NK-92 treated with Interleukin-12 subunit alpha and Interleukin-12 subunit beta, amount 100 ng/mL, for 24 hours (cell line): ENCODE measurements at regions not wholly inside any gene's neighbourhood (a gene's known extent, or its start where the extent isn't known, plus 50 kb on each side); places are given as distances from the start of the nearest gene placed in this dataset.
"Not testable (repeated sequence)": the region's sequence is repeated elsewhere in the genome, so short reads cannot be mapped to it uniquely, and the experiment has no call there.

Source experiments
- DNase-seq: peaks from one replicate; lab custom pipeline; 2025; lab: John Stamatoyannopoulos, UW

- no peak for DNase-seq
Observed at GRCh38 chr4:147246096-147246495, 234.8 kb upstream of the EDNRA start.

GRCh38 chr4:147246528-147246927, 234.4 kb upstream of the EDNRA start:
- not testable (repeated sequence) for DNase-seq

GRCh38 chr4:147247579-147247978, 233.3 kb upstream of the EDNRA start:
- no peak for DNase-seq

- DNase-seq: no peak
Observed at GRCh38 chr4:147250062-147250461, 230.8 kb upstream of the EDNRA start.

- not testable (repeated sequence) for DNase-seq
Observed at GRCh38 chr4:147255268-147255667, 225.6 kb upstream of the EDNRA start.

- DNase-seq: not testable (repeated sequence)
Observed at GRCh38 chr4:147259271-147259670, 221.6 kb upstream of the EDNRA start.

GRCh38 chr4:147284256-147284835, 196.6 kb upstream of the EDNRA start:
- DNase-seq: no peak

- DNase-seq: no peak
Observed at GRCh38 chr4:147284935-147285334, 196.0 kb upstream of the EDNRA start.

GRCh38 chr4:147285751-147286150, 195.1 kb upstream of the EDNRA start:
- no peak for DNase-seq

GRCh38 chr4:147286846-147287587, 193.9 kb upstream of the EDNRA start:
- no peak for DNase-seq

- no peak for DNase-seq
Observed at GRCh38 chr4:147287588-147287890, 193.4 kb upstream of the EDNRA start.

GRCh38 chr4:147288512-147288911, 192.4 kb upstream of the EDNRA start:
- no peak for DNase-seq

GRCh38 chr4:147289181-147289580, 191.7 kb upstream of the EDNRA start:
- no peak for DNase-seq

- not testable (repeated sequence) for DNase-seq
Observed at GRCh38 chr4:147292604-147293313, 188.1 kb upstream of the EDNRA start.

GRCh38 chr4:147293314-147293677, 187.6 kb upstream of the EDNRA start:
- not testable (repeated sequence) for DNase-seq

- DNase-seq: no peak
Observed at GRCh38 chr4:147299205-147299604, 181.7 kb upstream of the EDNRA start.

GRCh38 chr4:147303174-147303872, 177.6 kb upstream of the EDNRA start:
- no peak for DNase-seq

- DNase-seq: no peak
Observed at GRCh38 chr4:147303873-147304229, 177.0 kb upstream of the EDNRA start.

- no peak for DNase-seq
Observed at GRCh38 chr4:147307896-147308674, 172.8 kb upstream of the EDNRA start.

GRCh38 chr4:147309434-147309833, 171.5 kb upstream of the EDNRA start:
- no peak for DNase-seq

GRCh38 chr4:147310312-147310711, 170.6 kb upstream of the EDNRA start:
- DNase-seq: no peak

GRCh38 chr4:147311956-147312355, 168.9 kb upstream of the EDNRA start:
- no peak for DNase-seq
